NB4 (cell line): ENCODE measurements at regions not wholly inside any gene's neighbourhood (a gene's known extent, or its start where the extent isn't known, plus 50 kb on each side); places are given as distances from the start of the nearest gene placed in this dataset.
A peak's percentile ranks its signal among the peaks of the same experiment; 100 is the strongest.

ENCODE experiments used
- DNase-seq: peaks from one replicate; pipeline ENCODE4 v3.0.0; 2010; ENCODE audit warnings: low read depth
- H3K4me3 ChIP-seq: one replicate; pipeline ENCODE4 v1.5.1; 2011; ENCODE audit warnings: mild to moderate bottlenecking, low read depth, low read length, moderate library complexity
- MYC ChIP-seq: IDR thresholded peaks from 2 replicates; pipeline ENCODE4 v1.6.1; 2011; ENCODE audit warnings: low read depth, low read length
- POLR2A ChIP-seq: IDR thresholded peaks from 2 replicates; pipeline ENCODE4 v1.6.1; 2011; ENCODE audit warnings: mild to moderate bottlenecking; ENCODE audit not compliant: insufficient read length; ENCODE audit errors: extremely low read depth
- TF ChIP-seq, protein P1 (sequence below): IDR thresholded peaks from 2 replicates; pipeline ENCODE4 v1.6.1; 2011; ENCODE audit warnings: low read depth, low read length
- TF ChIP-seq, protein P2 (sequence below): IDR thresholded peaks from one replicate; pipeline ENCODE4 v1.5.1; 2012; ENCODE audit warnings: low read depth, low read length

DNA sequence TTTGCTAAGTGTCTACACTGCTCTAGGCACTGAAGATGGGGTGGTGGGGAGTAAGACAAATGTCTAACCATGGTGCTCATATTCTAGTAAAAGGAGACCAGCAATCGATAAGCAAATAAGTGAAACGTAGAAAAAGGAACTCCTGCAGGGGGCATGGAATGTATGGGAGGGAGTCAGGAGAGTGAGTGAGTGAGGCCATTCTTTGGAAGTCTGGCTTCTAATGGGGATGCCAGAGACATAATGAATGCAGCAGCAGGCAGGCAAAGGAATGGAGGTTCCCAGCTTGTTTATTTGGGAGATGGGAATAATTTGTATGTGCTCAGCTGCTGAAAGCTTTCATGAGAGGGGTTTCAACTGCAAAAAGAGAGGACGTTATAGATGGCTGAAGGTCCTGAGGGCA, 216.4 kb upstream of the DYNLRB2 start:
- TF ChIP-seq, protein P1, sequence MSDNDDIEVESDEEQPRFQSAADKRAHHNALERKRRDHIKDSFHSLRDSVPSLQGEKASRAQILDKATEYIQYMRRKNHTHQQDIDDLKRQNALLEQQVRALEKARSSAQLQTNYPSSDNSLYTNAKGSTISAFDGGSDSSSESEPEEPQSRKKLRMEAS, result no peak
- TF ChIP-seq POLR2A (no peak), MYC (no peak)
- TF ChIP-seq, protein P2, sequence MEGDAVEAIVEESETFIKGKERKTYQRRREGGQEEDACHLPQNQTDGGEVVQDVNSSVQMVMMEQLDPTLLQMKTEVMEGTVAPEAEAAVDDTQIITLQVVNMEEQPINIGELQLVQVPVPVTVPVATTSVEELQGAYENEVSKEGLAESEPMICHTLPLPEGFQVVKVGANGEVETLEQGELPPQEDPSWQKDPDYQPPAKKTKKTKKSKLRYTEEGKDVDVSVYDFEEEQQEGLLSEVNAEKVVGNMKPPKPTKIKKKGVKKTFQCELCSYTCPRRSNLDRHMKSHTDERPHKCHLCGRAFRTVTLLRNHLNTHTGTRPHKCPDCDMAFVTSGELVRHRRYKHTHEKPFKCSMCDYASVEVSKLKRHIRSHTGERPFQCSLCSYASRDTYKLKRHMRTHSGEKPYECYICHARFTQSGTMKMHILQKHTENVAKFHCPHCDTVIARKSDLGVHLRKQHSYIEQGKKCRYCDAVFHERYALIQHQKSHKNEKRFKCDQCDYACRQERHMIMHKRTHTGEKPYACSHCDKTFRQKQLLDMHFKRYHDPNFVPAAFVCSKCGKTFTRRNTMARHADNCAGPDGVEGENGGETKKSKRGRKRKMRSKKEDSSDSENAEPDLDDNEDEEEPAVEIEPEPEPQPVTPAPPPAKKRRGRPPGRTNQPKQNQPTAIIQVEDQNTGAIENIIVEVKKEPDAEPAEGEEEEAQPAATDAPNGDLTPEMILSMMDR, result no peak
- no peak for DNase-seq
- H3K4me3 ChIP-seq, result no peak overlapping the region

DNA sequence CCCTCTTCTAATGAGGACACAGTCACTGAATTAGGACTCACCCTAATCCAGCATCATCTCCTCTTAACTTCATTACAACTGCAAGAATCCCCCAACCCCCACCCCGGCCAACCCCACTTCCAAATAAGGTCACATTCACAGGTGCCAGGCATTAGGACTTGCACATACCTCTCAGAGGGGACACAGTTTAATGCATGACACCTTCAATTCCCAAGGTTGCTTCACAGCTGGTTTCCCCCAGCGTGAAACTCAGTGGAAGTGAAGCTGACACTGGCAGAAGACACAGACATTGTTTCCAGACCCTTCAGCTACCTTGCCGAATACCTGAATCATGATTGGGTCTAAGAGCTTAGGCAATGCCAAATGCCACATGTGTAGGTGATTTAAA, 217.0 kb upstream of the DYNLRB2 start:
- TF ChIP-seq, protein P2, result no peak
- no peak for TF ChIP-seq MYC
- TF ChIP-seq, protein P1, result no peak
- TF ChIP-seq POLR2A, result no peak
- no peak for DNase-seq
- H3K4me3 ChIP-seq, result no peak overlapping the region

DNA sequence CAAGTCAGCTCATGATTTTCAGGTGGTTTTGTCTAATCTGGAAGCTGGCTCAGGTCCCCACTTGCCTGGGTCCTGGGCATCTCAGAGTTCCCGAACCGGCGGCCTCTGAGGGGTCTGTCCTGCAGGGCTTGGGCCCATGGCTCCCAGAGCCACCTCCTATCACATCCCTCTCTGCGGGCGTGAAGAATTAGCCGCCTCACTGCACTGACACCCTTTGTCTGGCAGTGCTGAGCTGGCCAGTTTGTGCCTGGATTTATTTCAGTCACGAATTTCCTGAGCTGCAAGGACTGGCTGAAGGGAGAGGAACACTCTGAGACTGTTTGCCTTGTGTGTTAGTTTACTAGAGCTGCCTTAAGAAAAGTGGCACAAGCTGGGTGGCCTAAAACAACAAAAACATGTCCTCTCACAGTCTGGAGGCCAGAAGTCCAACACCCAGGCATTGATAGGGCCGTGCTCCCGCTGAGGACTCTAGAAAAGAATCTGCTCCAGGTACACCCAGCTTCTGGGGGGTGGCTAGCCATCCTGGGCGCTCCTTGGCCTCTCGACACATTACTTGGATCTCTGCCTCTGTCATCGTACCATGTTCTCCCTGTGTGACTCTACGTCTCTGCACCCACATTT, 217.5 kb upstream of the DYNLRB2 start:
- DNase-seq, result no peak
- H3K4me3 ChIP-seq, result no peak overlapping the region
- TF ChIP-seq MYC, result no peak
- TF ChIP-seq, protein P2, result no peak
- TF ChIP-seq, protein P1, result no peak
- TF ChIP-seq POLR2A, result no peak

DNA sequence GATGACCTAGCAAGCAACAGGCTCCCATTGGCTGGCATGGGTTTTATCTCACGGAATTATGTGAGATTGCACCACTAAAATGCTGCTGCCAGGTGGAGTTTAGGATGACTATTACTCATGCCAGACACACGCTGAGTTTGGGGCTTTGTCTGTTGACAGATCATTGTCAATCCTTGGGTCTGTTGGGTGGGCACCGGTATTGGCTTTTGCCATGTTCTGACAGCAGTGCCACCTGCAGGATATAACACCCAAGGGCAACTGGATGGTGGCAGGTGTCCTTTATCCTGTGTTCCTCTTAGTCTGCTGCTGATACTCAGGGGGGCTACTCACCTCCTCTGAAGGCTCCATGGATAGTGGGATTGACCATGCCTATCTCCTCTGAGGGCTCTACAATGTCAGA, 221.6 kb upstream of the DYNLRB2 start:
- no peak for TF ChIP-seq POLR2A
- no peak for TF ChIP-seq MYC
- TF ChIP-seq, protein P1, result no peak
- TF ChIP-seq, protein P2, result no peak
- DNase-seq, result peak; percentile 8
- H3K4me3 ChIP-seq, result no peak overlapping the region

DNA sequence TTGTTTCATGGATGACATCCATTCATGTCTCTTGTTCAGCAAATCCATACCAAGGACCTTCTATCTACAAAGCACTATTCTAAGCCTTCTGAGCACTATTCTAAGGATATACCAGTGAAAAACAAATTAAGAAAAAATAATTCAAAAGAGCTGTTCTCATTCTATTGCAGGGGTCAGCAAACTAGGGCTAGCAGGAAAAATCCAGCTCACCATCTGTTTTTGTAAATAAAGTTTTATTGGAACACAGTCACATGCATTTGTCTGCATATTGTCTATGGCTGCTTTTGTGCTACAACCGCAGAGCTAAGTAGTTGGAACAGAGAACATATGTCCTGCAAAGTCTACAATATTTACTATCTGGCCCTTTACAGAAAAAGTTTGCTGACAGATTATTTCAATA, 222.7 kb upstream of the DYNLRB2 start:
- no peak overlapping the region for H3K4me3 ChIP-seq
- no peak for DNase-seq
- no peak for TF ChIP-seq MYC
- TF ChIP-seq POLR2A, result no peak
- TF ChIP-seq, protein P2, result no peak
- TF ChIP-seq, protein P1, result no peak

DNA sequence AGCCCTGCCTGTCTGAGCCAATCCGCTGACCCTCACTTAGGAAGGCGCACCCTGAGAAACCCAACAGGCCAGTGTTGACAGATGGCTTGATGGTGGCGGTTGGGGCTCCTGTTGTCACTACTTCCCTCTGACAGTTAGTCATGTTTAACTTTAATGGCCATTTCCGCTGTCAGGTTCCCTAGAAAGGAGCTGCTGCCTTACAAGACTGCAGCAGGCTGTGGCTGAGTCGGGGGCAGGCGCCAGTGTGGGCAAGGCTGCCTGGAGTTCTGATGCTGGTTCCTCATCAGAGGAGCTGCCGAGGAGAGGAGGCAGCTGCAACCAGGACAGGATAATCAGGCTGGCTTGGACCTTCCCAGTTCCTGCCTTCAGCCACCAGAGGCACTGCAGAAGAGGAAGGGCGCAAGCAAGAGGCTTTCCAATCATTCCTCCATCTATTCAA, 223.2 kb upstream of the DYNLRB2 start:
- DNase-seq, result peak; percentile 46
- H3K4me3 ChIP-seq, result no peak overlapping the region
- TF ChIP-seq, protein P2, result peak; percentile 59
- TF ChIP-seq, protein P1, result no peak
- TF ChIP-seq MYC (no peak), POLR2A (no peak)
